ENCODE measurements at regions not wholly inside any gene's neighbourhood (a gene's known extent, or its start where the extent isn't known, plus 50 kb on each side); places are given as distances from the start of the nearest gene placed in this dataset.

DNA sequence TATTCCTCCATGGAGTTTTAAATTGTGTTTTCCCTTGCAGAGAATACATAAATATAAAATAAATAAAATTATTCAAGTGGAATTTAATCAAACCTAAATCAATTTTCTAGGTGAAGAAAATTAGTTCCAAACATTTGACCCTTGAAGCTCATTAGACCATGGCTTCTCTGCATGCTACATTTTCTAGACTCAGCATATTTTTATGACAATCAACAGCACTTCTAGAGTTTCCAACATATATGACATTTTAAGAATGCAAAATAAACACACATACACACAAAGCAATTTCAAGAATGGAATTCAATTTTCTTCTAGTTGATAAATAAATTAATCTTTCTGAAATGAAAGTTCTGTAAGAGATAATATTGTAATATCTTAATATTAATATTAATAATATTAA lies 1083.9 kb upstream of the INTU start:
- no peak for FAIRE-seq
- BruUV-seq (replicated peaks): no TSS peak
- POLR2A ChIA-PET: no interaction called here

More for the DNA sequence above, 1083.9 kb upstream of the INTU start:
- Histone ChIP-seq H3K79me2 (ENCODE audit: control insufficient read depth, insufficient read depth, low read length) (no peaks in the 10 kb centered on the region), H3K4me3 (no peak overlapping the region), H4K20me1 (ENCODE audit: control insufficient read depth, insufficient read depth) (no peaks in the 10 kb centered on the region), H3K27ac (ENCODE audit: control insufficient read depth, insufficient read depth) (no peak overlapping the region), H3K4me2 (ENCODE audit: control insufficient read depth, insufficient read depth) (no peak overlapping the region), H3K4me1 (ENCODE audit: control insufficient read depth, insufficient read depth, low read length) (no peaks in the 10 kb centered on the region), H3K9ac (ENCODE audit: control insufficient read depth, insufficient read depth, low read length) (no peak overlapping the region), H3K27me3 (replicated peaks in 1 of 2; ENCODE audit: control insufficient read depth in 2 of 2, insufficient read depth in 2 of 2, low read length in 1 of 2) (no peaks in the 10 kb centered on the region), H3K36me3 (ENCODE audit: control insufficient read depth in 2 of 2, insufficient read depth in 2 of 2, low read length in 1 of 2) (no peaks in the 10 kb centered on the region), H2AFZ (ENCODE audit: control insufficient read depth, low read depth, low read length) (no peak overlapping the region), H3K9me3 (replicated peaks; ENCODE audit: control insufficient read depth, insufficient read depth, low read length) (no peaks in the 10 kb centered on the region)
- DNase-seq (ENCODE audit: low read depth, low spot score) (no peak), ATAC-seq (no peak)
- intact Hi-C loops (cut with micrococcal nuclease; ENCODE audit: unreplicated experiment) (no loop called here), in situ Hi-C loops (cut with MboI) (no loop called here)
- ChIA-PET RAD21 (ENCODE audit: unreplicated experiment) (no interaction called here), SMC1A (ENCODE audit: uncharacterized antibody, unreplicated experiment) (interaction anchor here (0.7 kb wide), 1 partner anchor 363 kb away, joined by 3 read pairs; no protein-coding TSS in a partner anchor), CTCF (no interaction called here)
- TF ChIP-seq, protein P1, sequence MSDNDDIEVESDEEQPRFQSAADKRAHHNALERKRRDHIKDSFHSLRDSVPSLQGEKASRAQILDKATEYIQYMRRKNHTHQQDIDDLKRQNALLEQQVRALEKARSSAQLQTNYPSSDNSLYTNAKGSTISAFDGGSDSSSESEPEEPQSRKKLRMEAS (IDR thresholded peaks at IDR 0.05; ENCODE audit: low read depth, low read length): no peak
- TF ChIP-seq, protein P2, sequence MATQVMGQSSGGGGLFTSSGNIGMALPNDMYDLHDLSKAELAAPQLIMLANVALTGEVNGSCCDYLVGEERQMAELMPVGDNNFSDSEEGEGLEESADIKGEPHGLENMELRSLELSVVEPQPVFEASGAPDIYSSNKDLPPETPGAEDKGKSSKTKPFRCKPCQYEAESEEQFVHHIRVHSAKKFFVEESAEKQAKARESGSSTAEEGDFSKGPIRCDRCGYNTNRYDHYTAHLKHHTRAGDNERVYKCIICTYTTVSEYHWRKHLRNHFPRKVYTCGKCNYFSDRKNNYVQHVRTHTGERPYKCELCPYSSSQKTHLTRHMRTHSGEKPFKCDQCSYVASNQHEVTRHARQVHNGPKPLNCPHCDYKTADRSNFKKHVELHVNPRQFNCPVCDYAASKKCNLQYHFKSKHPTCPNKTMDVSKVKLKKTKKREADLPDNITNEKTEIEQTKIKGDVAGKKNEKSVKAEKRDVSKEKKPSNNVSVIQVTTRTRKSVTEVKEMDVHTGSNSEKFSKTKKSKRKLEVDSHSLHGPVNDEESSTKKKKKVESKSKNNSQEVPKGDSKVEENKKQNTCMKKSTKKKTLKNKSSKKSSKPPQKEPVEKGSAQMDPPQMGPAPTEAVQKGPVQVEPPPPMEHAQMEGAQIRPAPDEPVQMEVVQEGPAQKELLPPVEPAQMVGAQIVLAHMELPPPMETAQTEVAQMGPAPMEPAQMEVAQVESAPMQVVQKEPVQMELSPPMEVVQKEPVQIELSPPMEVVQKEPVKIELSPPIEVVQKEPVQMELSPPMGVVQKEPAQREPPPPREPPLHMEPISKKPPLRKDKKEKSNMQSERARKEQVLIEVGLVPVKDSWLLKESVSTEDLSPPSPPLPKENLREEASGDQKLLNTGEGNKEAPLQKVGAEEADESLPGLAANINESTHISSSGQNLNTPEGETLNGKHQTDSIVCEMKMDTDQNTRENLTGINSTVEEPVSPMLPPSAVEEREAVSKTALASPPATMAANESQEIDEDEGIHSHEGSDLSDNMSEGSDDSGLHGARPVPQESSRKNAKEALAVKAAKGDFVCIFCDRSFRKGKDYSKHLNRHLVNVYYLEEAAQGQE (IDR thresholded peaks at IDR 0.05; ENCODE audit: low read depth, low read length): no peak
